ENCODE measurements at regions not wholly inside any gene's neighbourhood (a gene's known extent, or its start where the extent isn't known, plus 50 kb on each side); places are given as distances from the start of the nearest gene placed in this dataset.

GRCh38 chr20:51961964-51962761, 159.8 kb upstream of the SALL4 start:
- TF ChIP-seq CEBPB (IDR thresholded peaks at IDR 0.05) (no peak), EP300 (IDR thresholded peaks at IDR 0.05; ENCODE audit: borderline replicate concordance) (no peak), TAF1 (IDR thresholded peaks at IDR 0.05; ENCODE audit: low read depth) (no peak)

All from Ishikawa (cell line).